K562 (cell line): ENCODE measurements at regions not wholly inside any gene's neighbourhood (a gene's known extent, or its start where the extent isn't known, plus 50 kb on each side); places are given as distances from the start of the nearest gene placed in this dataset.

ENCODE experiments used
- ATAC-seq: fragments of 200-7000 bp; cut with Tn5 transposase; 3 replicates; pipeline ENCODE4 v1.9.1; 2020; ENCODE audit warnings: moderate library complexity
- BruUV-seq: library from RNA; stranded (reverse); fragments of 400-500 nt; replicated peaks from 2 replicates; lab custom pipeline; 2021; lab: Mats Ljungman, UMichigan
- CTCF ChIA-PET: fragments of 300-600 bp; formaldehyde crosslinking; extraction: SDS; loops from one replicate; lab custom pipeline; 2021; ENCODE audit warnings: low intra/inter-chr PET ratio; lab: Yijun Ruan, JAX
- POLR2A ChIA-PET: fragments of 300-600, 350-650 bp; sonication (Branson Sonifier 250); formaldehyde crosslinking; extraction: SDS; loops from one replicate; lab custom pipeline; 2021; ENCODE audit warnings: antibody characterized with exemption, inconsistent platforms; lab: Yijun Ruan, JAX
- DNase-seq, 4 experiments: peaks; one replicate each; pipeline versions ENCODE4 v3.0.0 to v3.0.0-alpha.2; 2011 to 2018; ENCODE audit warnings: low spot score in 3 of 4, mixed read lengths in 3 of 4; ENCODE audit errors: extremely low read depth in 1 of 4
- FAIRE-seq: peaks from 2 replicates; lab custom pipeline; 2011; peaks lifted over from hg19 to GRCh38; lab: Jason Lieb, UNC
- H2AFZ ChIP-seq: 2 replicates; pipeline ENCODE4 v1.6.0; 2011; ENCODE audit warnings: low read depth, low read length, control low read depth, inconsistent platforms
- H3K27ac ChIP-seq: fragments of 200-600 bp; 3 replicates; pipeline ENCODE4 v1.8.0; 2011; ENCODE audit warnings: low read depth, mild to moderate bottlenecking, control low read depth, inconsistent platforms, low read length, moderate library complexity, mixed read lengths; ENCODE audit errors: extremely low read depth
- H3K27me3 ChIP-seq, 2 experiments: fragments of 300-600 bp in 1 of 2; 2 replicates in 1 of 2; 3 replicates in 1 of 2; pipeline versions ENCODE4 v1.6.0 to v1.8.0; 2011; ENCODE audit warnings: inconsistent platforms in 2 of 2, low read length in 2 of 2, mild to moderate bottlenecking in 1 of 2, mixed read lengths in 1 of 2, moderate library complexity in 1 of 2; ENCODE audit not compliant: control insufficient read depth in 2 of 2, insufficient read depth in 2 of 2
- H3K36me3 ChIP-seq: fragments of 300-600 bp; 3 replicates; pipeline ENCODE4 v1.8.0; 2011; ENCODE audit warnings: mild to moderate bottlenecking, low read length, inconsistent platforms; ENCODE audit not compliant: control insufficient read depth, insufficient read depth
- H3K4me1 ChIP-seq, 2 experiments: fragments of 200-600 bp in 1 of 2; replicated peaks in 1 of 2; 2 replicates in 1 of 2; 3 replicates in 1 of 2; pipeline versions ENCODE4 v1.5.1 to v1.8.0; 2011; ENCODE audit warnings: inconsistent platforms in 2 of 2, low read length in 2 of 2, mild to moderate bottlenecking in 1 of 2, mixed read lengths in 1 of 2, moderate library complexity in 1 of 2; ENCODE audit not compliant: control insufficient read depth in 2 of 2, insufficient read depth in 2 of 2
- H3K4me2 ChIP-seq: 2 replicates; pipeline ENCODE4 v1.6.1; 2011; ENCODE audit warnings: low read length, control low read depth, inconsistent platforms, mixed read lengths; ENCODE audit not compliant: insufficient read depth
- H3K4me3 ChIP-seq: fragments of 200-600 bp; sonication (generic), shearing (Covaris generic); 2 replicates; pipeline ENCODE4 v1.5.1; 2016; ENCODE audit warnings: control low read depth, inconsistent platforms
- H3K79me2 ChIP-seq: fragments of 200-600 bp; 3 replicates; pipeline ENCODE4 v1.8.0; 2011; ENCODE audit warnings: low read length, inconsistent platforms; ENCODE audit not compliant: control insufficient read depth, insufficient read depth
- H3K9ac ChIP-seq, 2 experiments: 2 replicates each; pipeline versions ENCODE4 v1.6.0 to v1.6.1; 2011; ENCODE audit warnings: low read depth in 2 of 2, low read length in 2 of 2, control low read depth in 1 of 2, inconsistent platforms in 1 of 2, mild to moderate bottlenecking in 1 of 2, mixed read lengths in 1 of 2; ENCODE audit not compliant: insufficient read depth in 1 of 2
- H3K9me1 ChIP-seq: one replicate; pipeline ENCODE4 v1.6.0; 2011; ENCODE audit warnings: inconsistent platforms, mild to moderate bottlenecking, low read length, moderate library complexity; ENCODE audit not compliant: control insufficient read depth, insufficient read depth
- H3K9me3 ChIP-seq: replicated peaks from 2 replicates; pipeline ENCODE4 v1.5.1; 2011; ENCODE audit warnings: low read depth, low read length, inconsistent platforms; ENCODE audit not compliant: control insufficient read depth, insufficient read depth
- H4K20me1 ChIP-seq: replicated peaks from 2 replicates; pipeline ENCODE4 v1.6.1; 2011; ENCODE audit warnings: low read length, inconsistent platforms, mixed read lengths; ENCODE audit not compliant: control insufficient read depth, insufficient read depth
- ARID1B ChIP-seq: fragments of 450-650 bp; IDR thresholded peaks from 2 replicates; pipeline ENCODE4 v1.6.1; 2016; ENCODE audit warnings: antibody characterized with exemption, mild to moderate bottlenecking, inconsistent platforms
- CBFA2T2 ChIP-seq: fragments of 450-650 bp; conservative IDR thresholded peaks from 2 replicates; pipeline ENCODE4 v1.6.1; 2017; ENCODE audit warnings: mild to moderate bottlenecking
- LARP7 ChIP-seq: fragments of 450-650 bp; IDR thresholded peaks from 2 replicates; pipeline ENCODE4 v1.6.1; 2016
- MYC ChIP-seq, 2 experiments: fragments of 250-450 bp in 1 of 2; sonication (Bioruptor Pico) in 1 of 2; IDR thresholded peaks; 2 replicates each; pipeline versions ENCODE4 v1.5.1 to v1.6.1; 2012 to 2021; ENCODE audit warnings: low read depth in 2 of 2, borderline replicate concordance in 1 of 2, improper control_type of control experiment in 1 of 2, low read length in 1 of 2, mild to moderate bottlenecking in 1 of 2, moderate library complexity in 1 of 2
- PHB2 ChIP-seq: fragments of 450-650 bp; IDR thresholded peaks from 2 replicates; pipeline ENCODE4 v1.6.1; 2017; ENCODE audit warnings: low read depth
- SMAD1 ChIP-seq: fragments of 150-350 bp; IDR thresholded peaks from 2 replicates; pipeline ENCODE4 v1.6.1; 2014; ENCODE audit warnings: low read length, low read depth; ENCODE audit not compliant: partially characterized antibody
- in situ Hi-C: fragments of 300-500 bp; cut with MboI; formaldehyde crosslinking; loops from 4 replicates; pipeline ENCODE4 v1.15.0; 2018; ENCODE audit warnings: inconsistent platforms, mixed read lengths
- intact Hi-C: fragments of 100-400 bp; cut with micrococcal nuclease; formaldehyde crosslinking; loops from 2 replicates; pipeline ENCODE4 v1.14.2; 2022
- TF ChIP-seq, protein P1 (sequence below), 2 experiments: IDR thresholded peaks in 1 of 2; conservative IDR thresholded peaks in 1 of 2; 2 replicates each; pipeline ENCODE4 v1.6.1; 2016; ENCODE audit warnings: low read depth in 2 of 2, mild to moderate bottlenecking in 1 of 2, missing compliant biosample characterization in 1 of 2, missing genetic modification characterization in 1 of 2, moderate library complexity in 1 of 2
- TF ChIP-seq, protein P2 (sequence below): fragments of 450-650 bp; IDR thresholded peaks from 2 replicates; pipeline ENCODE4 v1.6.1; 2016; ENCODE audit warnings: mild to moderate bottlenecking, moderate library complexity

DNA sequence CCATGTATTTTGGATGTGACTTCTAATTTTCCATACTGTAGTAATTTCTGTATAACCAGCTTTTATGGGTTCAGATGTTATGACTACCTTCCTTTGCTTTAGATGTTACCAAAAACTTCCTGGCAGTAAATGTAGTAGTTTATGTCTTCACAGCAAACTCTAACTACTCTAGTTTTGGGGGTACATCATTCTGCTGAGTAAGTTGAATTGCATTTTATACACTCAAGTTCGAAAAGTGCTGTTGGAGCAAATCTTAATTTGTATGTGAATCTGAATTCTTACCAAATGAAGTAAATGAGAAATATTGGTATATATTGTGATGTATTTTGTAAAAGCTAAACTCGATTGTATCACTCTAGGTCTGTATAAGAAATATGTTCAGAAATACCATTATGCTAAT lies 728.3 kb upstream of the CDH8 start (continued):
- TF ChIP-seq, protein P1, sequence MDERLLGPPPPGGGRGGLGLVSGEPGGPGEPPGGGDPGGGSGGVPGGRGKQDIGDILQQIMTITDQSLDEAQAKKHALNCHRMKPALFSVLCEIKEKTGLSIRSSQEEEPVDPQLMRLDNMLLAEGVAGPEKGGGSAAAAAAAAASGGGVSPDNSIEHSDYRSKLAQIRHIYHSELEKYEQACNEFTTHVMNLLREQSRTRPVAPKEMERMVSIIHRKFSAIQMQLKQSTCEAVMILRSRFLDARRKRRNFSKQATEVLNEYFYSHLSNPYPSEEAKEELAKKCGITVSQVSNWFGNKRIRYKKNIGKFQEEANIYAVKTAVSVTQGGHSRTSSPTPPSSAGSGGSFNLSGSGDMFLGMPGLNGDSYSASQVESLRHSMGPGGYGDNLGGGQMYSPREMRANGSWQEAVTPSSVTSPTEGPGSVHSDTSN (CRISPR knock-in tag; IDR thresholded peaks at IDR 0.05; ENCODE audit: low read depth): no peak
- TF ChIP-seq, protein P1 (tag; conservative IDR thresholded peaks at IDR 0.05; ENCODE audit: low read depth): no peak
- TF ChIP-seq PHB2: no peak

DNA sequence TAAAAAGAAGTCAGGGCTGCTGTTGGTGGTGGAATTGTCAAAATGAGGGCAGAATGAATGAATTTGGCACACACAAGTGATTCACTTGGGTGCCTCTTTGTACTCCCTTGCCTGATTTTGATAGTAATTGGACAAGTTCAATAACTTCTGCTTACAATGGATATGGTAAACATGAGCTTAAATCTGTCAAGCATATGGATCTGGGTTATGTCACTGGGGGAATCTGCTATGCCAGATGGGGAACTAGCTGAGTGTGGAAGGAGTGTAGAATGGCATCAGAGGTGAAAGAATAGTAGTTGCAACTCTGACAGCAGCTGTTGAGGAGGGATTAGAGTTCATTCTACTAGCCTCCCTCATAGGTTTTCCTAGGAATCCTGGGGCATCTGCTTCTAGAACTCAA lies 724.2 kb upstream of the CDH8 start:
- Histone ChIP-seq H2AFZ (no peak overlapping the region), H3K27me3 (no peaks in the 10 kb centered on the region), H3K4me3 (no peak overlapping the region), H3K36me3 (no peaks in the 10 kb centered on the region), H4K20me1 (no peaks in the 10 kb centered on the region), H3K4me1 (no peaks in the 10 kb centered on the region), H3K4me2 (no peak overlapping the region), H3K79me2 (no peaks in the 10 kb centered on the region), H3K9me3 (no peaks in the 10 kb centered on the region), H3K27ac (no peak overlapping the region), H3K9me1 (no peaks in the 10 kb centered on the region), H3K9ac (no peak overlapping the region)
- FAIRE-seq: no peak
- no peak for ATAC-seq
- in situ Hi-C loops: no loop called here
- DNase-seq: no peak
- POLR2A ChIA-PET: no interaction called here
- CTCF ChIA-PET: no interaction called here
- no TSS peak for BruUV-seq
- intact Hi-C loops: no loop called here
- TF ChIP-seq ARID1B (no peak), LARP7 (no peak), SMAD1 (no peak), CBFA2T2 (no peak), MYC (IDR thresholded peaks at IDR 0.05; ENCODE audit: low read depth, low read length) (no peak), MYC (CRISPR knock-in tag; IDR thresholded peaks at IDR 0.05; ENCODE audit: borderline replicate concordance, low read depth) (no peak)
- TF ChIP-seq, protein P2, sequence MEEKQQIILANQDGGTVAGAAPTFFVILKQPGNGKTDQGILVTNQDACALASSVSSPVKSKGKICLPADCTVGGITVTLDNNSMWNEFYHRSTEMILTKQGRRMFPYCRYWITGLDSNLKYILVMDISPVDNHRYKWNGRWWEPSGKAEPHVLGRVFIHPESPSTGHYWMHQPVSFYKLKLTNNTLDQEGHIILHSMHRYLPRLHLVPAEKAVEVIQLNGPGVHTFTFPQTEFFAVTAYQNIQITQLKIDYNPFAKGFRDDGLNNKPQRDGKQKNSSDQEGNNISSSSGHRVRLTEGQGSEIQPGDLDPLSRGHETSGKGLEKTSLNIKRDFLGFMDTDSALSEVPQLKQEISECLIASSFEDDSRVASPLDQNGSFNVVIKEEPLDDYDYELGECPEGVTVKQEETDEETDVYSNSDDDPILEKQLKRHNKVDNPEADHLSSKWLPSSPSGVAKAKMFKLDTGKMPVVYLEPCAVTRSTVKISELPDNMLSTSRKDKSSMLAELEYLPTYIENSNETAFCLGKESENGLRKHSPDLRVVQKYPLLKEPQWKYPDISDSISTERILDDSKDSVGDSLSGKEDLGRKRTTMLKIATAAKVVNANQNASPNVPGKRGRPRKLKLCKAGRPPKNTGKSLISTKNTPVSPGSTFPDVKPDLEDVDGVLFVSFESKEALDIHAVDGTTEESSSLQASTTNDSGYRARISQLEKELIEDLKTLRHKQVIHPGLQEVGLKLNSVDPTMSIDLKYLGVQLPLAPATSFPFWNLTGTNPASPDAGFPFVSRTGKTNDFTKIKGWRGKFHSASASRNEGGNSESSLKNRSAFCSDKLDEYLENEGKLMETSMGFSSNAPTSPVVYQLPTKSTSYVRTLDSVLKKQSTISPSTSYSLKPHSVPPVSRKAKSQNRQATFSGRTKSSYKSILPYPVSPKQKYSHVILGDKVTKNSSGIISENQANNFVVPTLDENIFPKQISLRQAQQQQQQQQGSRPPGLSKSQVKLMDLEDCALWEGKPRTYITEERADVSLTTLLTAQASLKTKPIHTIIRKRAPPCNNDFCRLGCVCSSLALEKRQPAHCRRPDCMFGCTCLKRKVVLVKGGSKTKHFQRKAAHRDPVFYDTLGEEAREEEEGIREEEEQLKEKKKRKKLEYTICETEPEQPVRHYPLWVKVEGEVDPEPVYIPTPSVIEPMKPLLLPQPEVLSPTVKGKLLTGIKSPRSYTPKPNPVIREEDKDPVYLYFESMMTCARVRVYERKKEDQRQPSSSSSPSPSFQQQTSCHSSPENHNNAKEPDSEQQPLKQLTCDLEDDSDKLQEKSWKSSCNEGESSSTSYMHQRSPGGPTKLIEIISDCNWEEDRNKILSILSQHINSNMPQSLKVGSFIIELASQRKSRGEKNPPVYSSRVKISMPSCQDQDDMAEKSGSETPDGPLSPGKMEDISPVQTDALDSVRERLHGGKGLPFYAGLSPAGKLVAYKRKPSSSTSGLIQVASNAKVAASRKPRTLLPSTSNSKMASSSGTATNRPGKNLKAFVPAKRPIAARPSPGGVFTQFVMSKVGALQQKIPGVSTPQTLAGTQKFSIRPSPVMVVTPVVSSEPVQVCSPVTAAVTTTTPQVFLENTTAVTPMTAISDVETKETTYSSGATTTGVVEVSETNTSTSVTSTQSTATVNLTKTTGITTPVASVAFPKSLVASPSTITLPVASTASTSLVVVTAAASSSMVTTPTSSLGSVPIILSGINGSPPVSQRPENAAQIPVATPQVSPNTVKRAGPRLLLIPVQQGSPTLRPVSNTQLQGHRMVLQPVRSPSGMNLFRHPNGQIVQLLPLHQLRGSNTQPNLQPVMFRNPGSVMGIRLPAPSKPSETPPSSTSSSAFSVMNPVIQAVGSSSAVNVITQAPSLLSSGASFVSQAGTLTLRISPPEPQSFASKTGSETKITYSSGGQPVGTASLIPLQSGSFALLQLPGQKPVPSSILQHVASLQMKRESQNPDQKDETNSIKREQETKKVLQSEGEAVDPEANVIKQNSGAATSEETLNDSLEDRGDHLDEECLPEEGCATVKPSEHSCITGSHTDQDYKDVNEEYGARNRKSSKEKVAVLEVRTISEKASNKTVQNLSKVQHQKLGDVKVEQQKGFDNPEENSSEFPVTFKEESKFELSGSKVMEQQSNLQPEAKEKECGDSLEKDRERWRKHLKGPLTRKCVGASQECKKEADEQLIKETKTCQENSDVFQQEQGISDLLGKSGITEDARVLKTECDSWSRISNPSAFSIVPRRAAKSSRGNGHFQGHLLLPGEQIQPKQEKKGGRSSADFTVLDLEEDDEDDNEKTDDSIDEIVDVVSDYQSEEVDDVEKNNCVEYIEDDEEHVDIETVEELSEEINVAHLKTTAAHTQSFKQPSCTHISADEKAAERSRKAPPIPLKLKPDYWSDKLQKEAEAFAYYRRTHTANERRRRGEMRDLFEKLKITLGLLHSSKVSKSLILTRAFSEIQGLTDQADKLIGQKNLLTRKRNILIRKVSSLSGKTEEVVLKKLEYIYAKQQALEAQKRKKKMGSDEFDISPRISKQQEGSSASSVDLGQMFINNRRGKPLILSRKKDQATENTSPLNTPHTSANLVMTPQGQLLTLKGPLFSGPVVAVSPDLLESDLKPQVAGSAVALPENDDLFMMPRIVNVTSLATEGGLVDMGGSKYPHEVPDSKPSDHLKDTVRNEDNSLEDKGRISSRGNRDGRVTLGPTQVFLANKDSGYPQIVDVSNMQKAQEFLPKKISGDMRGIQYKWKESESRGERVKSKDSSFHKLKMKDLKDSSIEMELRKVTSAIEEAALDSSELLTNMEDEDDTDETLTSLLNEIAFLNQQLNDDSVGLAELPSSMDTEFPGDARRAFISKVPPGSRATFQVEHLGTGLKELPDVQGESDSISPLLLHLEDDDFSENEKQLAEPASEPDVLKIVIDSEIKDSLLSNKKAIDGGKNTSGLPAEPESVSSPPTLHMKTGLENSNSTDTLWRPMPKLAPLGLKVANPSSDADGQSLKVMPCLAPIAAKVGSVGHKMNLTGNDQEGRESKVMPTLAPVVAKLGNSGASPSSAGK: no peak
